Stimulated activated CD4-positive, alpha-beta T cell treated with anti-CD3 and anti-CD28 coated beads, Interleukin-12 subunit alpha, Interleukin-12 subunit beta, amount 100 ng/mL, for 4 hours (primary cell): ENCODE measurements at regions not wholly inside any gene's neighbourhood (a gene's known extent, or its start where the extent isn't known, plus 50 kb on each side); places are given as distances from the start of the nearest gene placed in this dataset.

Source experiments
- DNase-seq: peaks from one replicate; pipeline ENCODE4 v3.0.0-alpha.2; 2020

DNA sequence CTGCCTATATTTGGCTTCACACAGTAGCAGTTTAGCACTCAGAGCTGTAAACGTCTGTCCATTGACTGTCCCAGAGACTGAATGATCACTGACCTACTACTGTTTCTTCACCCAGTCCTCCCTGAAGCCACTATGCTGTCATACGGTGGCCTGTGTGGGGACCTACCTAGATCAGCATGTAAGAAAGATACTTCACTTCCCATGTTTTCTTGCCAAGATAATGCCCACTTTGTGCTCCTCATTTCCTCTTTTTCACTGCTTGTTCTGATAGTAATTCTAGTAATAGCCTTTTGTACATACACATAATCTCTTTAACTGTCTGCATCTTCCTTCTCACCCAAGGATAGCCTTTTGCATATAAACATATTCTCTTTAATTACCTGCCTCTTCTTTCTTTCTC, 109.9 kb upstream of the TIAM2 start:
- no peak for DNase-seq

DNA sequence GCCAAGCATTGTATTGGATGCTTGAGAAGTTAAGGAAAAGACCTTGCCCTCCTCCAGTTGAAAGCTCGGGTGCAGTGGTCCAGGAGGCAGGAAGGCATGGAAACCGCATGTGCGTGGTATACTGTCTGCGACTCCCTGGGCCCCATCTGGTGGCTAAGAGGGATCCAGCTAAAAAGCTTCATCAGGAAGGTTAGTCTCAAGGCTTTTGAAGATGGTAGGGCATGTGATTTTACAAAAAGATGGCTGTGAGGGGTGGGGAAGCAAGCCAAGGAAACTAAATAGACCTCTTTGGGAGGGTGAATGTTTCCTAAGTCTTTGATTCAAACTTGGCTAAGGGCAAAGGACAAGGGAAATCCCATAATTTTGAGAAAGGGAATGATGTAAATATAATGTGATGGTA, 109.1 kb upstream of the TIAM2 start:
- DNase-seq: no peak

DNA sequence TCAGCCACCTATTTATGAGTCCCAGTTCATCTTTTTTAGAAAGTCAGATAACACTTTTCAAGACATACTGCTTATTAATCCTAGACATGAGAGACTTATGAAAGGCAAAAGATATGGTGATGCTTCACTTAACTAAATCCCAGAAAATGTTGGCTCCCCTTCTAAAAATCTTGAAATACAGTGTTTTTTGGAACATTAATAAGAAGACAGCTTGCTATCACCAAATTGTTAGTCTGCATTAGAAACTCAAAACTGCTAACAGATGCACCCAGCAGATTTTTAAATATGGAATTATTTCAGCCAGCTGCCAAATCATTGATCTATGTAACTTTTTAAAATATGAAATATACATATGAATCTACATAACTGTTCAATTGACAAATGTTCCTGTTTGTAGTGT, 108.6 kb upstream of the TIAM2 start:
- no peak for DNase-seq

DNA sequence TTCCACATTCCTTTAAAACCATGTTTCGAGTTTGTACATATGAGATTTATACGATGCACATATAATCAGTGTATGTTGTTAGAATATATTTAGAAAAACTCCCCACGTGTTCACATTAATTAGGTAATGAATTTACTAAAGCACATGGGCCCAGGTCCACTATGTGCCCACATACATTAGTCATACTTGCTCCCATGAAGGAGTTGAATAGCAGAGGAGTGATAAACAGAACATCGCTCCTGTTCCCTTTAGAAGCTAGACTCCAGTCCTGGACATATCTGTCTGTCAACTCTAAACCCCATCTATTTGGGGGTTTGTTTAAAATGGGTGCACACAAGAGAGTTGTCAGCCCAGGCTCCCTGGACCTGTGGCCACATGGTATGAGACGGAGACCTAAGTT, 108.1 kb upstream of the TIAM2 start:
- no peak for DNase-seq

DNA sequence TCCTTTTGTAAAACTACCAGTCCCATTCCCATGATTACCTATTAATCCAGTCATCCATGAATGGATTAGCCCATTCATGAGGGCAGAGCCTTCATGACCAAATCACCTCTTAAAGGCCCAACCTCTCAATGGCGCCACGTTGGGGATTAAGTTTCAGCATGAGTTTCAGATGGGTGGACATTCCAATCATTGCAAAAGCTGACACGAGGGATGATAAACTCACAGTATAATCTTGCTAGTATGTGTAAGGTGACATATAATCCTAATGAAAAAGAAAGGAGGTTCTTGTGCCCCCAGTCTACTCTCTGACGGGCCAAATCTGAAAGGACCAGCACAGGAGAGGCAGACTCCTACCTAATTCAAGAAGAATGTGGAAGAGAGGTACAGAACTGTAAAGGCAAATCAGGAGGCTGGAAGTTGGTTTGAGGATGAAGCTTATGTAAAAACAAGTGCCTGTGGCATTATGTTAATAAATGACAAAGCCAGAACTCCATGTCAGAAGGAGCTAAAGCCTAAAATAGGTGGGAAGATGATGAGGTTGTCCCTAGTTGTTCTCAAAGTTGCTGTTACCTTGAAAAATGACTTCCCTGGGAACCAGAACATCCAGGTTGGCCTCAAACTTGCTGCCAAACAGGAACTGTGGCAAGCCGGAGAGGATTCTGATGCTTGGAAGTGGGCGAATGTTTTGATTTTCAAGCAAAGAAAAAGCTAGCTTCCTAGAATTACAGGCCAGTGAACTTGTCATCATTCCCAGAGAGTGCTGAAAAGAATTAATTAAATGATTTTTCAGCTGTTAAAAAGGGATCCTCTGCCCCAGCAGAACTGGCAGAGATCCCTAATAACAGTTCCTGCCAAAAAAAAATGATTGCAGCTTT, 106.5 kb upstream of the TIAM2 start:
- no peak for DNase-seq

DNA sequence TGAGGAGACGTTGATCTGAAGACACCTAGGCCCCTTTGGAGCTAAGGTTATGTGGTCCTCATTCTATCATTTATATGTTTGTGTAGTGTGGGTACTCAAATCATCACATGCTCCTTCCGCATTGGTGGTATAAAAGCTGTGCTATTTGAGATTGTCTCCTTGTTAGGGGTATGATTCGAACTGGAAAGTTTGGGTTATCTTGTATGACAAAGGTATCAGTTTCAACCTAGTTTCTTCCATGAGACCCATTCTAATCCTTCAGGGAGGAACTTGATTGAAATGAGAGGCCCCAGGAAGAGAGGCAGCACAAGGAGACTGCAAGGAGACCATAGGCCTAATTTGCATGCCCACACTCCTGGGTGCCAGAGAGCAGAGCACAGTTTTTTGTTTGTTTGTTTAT, 104.2 kb upstream of the TIAM2 start:
- no peak for DNase-seq

DNA sequence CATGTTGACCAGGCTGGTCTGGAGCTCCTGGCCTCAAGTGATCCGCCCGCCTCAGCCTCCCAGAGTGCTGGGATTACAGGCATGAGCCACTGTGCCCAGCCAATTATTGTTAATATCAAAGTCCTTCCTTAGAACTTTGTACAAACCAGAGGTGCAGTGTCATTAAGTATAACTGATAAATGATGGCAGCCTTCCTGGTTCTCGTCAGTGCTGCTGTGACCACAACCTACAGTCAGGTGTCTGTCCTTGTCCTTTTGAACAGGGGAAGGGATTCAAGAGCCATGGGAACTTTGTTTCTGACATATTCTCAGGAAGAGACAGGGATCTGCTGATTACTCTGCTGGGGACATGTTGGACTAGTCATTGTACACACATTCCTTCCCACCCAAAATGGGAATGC, 103.2 kb upstream of the TIAM2 start:
- DNase-seq: no peak

DNA sequence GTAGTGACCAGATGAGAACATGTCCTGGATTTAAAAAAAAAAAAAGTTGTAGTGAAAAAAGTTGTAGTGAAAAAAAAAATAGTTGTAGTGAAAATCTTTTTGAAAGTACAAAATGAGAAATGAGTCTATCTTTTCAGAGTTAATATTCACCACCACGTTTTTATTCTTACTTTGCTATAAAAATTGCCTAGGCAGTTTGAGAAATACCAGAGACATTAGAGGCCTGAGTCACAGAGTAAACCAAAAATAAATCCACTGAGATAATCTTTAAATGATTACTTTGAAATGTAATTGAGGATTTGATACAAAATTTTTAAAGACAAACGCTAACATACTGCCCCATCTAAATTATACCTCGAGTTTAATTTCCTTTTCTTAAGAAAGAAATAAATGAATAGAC, 101.2 kb upstream of the TIAM2 start:
- DNase-seq: no peak

DNA sequence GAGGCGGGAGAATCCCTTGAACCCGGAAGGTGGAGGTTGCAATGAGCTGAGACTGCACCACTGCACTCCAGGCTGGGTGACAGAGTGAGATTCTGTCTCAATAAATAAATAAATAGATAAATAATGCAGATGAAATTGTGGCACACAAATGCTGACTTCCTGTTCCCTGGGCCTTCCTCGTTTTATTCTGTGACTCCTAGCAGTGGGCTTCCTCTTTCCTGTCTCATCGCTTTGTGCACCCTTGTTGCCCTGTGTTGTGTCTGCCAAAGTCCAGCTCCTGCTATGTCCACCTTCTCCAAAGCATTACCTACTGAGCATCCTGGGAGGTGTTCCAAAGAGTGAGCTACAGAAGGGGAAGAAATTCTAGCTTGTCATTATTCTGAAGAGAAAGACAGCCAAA, 100.2 kb upstream of the TIAM2 start:
- no peak for DNase-seq

DNA sequence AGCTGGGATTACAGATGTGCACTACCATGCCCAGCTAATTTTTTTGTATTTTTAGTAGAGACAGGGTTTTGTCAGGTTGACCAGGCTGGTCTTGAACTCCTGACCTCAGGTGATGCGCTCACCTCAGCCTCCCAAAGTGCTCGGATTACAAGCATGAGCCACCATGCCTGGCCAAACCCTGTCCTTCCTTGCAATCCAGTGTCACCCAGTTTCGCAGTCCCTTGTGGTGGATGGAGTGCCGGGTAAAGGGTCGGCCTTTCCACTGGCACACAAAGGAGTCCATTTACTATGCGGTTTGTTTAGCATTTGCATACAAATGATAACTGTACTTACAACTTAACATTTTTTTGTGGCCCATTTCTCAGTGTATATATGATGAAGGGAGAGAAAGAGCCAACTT, 99.3 kb upstream of the TIAM2 start:
- DNase-seq: no peak

DNA sequence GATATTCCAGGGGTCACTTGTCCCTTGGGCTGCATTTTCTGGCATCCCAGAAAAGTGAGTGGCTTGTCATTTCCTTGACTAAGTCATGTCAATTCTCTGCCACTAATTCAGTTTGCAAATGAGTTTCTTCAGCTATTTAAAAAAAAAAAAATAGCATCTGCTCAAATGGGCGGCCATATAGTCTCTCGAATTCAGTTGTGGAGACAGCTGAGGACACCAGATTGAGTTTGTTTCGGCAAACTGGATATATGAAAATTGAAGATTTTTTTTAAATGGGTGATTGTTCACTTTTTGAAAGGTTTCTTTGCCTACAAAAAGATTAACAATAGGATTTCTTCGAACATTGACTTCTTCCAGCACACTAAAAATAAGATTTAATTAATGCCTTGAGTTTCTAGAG, 96.3 kb upstream of the TIAM2 start:
- no peak for DNase-seq

DNA sequence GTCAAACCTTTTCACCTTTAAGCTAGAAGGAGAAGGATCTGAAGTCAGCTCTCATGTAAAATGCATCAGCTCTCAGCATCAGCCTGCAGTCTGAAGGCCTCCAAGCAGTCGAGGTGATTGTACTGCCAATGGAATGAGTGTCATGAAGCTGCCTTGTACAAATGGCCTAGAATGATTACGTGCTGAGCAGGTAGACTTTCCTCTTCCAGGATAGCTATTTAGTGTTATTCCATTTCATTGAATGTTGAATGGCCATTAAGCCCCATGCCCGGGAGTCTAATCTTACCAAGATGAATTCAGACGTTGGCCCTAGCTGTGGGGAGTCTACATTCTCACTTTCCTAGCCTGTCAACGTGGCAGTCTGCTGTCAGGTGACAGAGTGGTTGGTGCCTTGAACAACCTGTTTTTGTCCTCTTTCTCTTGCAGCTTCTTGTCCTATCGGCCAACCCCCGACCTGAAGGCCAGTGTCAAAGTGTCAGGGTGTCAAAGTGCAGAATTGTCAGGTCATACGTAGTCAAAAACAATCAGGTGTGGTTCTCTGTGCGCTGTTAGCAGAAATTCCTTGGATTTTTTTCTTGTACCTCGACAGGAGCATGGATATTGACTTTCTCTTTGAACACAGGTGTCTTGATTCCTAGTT, 95.2 kb upstream of the TIAM2 start:
- no peak for DNase-seq

DNA sequence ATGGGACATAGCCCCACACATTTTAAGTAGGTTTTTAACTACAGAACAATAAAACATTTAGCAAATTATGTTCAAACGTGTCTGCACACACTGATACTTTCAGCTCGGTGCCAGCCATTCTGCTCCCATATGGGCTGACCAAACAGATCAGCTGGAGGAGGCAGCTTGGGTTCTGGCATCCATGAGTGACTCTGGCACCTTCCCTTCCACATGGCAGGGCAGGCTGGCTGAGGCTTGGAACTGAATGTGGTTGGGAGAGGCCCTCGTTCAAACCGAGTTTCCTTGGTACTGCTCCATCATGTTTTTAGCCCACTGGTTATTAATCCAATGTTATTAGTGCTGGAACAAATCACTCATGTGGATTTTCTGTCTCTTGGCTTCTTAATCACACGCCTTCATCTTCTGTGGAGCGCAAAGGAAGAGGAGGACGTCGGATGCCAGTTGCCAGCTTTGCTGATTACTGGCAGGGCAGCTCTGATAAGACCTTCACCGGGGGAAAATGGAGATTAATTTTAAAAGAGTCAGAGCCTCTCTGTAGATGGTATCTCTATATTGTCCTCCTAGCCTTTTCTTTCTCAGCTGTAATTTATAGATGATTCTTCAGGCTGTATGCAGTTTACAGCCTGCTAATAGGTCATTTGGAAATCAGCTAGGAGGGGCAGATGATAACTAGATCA, 93.1 kb upstream of the TIAM2 start:
- no peak for DNase-seq

DNA sequence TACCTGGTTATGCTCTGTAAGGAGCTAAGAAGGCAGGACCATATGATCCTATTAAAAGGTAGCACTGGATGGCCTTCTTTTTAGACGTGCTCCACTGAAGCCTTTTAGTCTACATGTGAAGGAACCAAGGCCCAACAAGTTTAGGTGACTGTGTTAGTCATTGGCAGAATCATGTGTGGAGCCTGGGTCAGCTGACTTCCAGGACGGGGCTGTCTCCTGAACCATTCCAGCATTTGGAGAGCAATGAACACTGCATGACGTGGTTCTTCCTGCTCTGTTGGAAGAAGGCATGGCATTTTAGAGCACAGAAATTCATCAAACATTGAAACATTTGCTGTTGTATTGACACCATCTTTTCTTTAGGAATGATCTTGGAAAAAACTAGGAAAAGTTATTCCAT, 87.8 kb upstream of the TIAM2 start:
- DNase-seq: no peak

DNA sequence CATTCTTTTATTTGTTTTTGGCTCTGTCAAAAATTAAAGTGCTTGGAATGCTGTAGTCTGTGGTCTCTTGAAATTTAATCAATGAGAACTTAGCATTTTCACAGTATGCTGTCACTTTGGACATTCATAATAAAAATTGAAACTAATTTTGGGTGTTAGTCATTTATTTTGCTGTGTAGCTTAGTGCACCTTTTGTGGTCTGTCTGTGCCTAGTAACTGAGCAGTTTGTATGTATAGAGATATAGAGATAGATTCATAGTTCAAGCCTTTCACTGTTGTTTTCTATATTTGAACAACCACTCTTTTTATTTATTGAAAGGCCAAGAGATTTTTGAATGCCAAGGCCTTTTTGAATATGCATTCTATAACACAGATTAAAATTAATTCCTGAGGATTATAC, 86.4 kb upstream of the TIAM2 start:
- no peak for DNase-seq

DNA sequence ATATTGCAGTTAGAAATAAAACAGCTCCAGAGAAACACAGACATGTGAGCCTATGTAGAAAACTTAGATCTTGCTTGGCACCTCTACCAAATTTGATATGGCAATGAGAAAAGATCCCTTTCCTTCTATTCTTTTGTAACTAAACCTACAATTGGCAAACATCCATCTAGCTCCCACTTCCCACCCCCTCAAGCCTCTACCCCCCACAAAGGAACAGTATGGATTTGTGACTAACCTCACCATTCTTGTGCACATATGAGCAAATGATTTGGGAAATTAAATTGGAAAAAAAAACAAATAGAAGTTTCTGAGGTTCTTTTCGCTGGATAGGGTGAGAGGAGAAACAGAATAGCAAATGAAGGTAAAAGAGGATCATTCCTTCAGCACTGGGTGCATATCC, 85.8 kb upstream of the TIAM2 start:
- no peak for DNase-seq

DNA sequence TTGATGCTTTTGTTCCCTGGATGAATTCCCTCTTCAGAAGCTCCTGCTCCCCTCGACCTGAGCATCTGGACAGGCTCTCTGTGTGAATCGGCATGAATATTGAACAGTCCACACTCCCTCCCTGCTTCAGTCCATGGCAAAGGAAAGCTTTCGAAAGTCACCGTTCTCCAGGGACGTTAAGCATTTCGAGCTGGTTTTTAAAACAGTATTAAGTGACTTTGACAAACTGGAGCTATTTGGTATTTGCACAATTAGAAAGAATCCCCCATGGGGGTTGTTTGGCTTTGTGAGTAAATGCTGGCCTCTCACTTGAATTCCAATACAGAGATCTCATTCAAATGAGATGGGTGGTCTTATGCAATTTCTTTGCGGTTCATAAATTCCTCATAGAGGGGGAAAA, 85.3 kb upstream of the TIAM2 start:
- DNase-seq: no peak

DNA sequence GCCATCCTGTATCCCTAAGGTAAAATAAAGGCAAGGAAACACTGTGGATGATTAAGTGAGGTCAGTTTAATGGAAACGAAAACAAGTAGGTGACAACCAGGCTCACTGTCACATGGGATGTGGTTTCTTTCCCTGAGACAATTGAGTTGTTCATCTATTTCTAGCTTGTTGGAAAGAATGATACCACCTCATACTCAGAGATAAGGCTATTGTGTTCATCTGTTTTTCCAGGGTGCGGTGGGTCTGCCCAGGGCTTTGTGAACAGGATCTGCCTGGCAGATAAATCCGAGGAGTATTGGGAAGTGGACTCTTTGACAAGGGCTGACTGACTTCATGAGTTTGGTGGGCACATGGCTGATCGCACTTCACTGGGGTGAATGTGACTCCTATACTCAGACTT, 80.8 kb upstream of the TIAM2 start:
- DNase-seq: no peak

DNA sequence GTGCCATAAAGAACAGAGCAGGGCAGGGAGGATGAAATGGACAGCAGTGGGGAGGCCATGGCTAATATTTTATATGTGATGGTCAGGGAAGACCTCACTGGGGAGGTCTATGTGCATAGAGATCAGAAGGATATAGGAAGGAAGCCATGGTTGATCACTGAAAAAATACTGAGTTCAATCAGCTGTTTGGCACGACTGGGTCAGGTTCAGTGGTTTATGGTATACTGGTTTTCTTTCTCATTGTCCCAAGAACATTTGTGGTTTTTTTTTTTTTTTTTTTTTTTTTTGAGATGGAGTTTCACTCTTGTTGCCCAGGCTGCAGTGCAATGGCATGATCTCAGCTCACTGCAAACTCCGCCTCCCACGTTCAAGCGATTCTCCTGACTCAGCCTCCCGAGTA, 78.3 kb upstream of the TIAM2 start:
- DNase-seq: no peak

DNA sequence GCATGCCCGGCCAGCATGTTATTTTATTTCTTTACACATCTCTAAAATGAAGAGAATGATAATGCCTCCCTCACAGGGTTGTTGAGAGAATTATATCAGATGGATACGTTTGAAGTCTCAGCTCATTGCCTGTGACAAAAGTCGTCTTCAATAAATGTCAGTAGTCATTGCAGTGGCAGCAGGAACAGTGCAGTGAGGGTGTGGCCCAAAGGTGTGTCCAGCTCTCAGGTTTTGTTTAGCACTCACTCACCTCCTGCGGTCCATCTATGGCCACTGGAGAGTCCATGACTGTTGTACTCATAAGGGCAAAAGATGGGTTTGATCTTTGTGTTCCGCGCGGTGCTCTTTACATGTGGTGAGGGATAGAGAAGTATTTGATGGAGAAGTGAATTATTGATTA, 77.2 kb upstream of the TIAM2 start:
- no peak for DNase-seq

DNA sequence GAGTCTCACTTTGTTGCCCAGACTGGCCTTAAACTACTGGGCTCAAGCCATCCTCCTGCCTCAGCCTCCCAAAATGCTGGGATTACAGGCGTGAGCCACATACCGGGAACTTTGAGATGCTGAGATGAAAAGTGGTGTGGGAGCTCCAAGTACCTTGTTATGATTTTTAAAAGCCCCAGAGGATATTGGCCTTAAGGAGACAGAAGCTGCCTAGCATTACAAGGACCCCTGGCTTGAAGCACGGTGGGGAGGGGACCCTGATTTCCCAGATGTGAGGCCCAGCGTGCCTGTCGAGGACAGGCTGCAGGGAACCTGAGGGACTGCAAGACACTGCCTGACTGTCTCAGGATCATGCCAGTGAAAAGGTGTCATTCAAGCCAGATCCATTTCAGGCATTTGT, 75.3 kb upstream of the TIAM2 start:
- no peak for DNase-seq

DNA sequence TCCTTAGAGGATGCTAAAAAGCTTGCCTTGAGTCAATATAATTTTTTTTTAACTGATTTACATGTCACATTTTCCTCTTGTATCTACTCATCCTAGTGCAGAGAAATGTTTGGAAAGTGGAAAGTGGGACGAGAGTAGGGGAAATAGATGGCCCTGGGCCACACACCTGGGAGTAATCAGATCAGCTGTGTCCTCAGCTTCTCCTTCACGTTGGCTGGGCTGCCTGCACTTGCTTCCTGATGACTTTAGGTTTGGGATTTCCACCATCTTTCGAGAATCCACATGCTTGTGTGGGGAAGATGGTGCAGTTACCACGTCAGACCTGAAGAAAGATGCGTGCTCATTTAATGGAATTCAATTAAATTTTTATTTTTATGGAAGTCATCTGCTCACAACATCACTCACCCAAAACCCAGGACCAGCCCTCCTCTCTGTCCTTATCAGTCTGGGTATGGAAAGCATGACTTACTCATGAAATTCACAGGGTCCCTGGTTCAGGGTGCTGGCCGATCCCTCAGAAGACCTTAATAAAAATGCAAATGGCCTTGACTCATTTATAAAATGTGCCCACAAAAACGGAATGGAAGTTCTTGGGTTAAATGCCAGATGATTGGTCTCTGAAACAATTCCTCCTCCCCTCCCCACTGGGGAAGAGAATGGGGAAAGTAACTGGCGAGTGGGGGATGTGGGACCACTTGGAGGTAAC, 74.5 kb upstream of the TIAM2 start:
- no peak for DNase-seq

DNA sequence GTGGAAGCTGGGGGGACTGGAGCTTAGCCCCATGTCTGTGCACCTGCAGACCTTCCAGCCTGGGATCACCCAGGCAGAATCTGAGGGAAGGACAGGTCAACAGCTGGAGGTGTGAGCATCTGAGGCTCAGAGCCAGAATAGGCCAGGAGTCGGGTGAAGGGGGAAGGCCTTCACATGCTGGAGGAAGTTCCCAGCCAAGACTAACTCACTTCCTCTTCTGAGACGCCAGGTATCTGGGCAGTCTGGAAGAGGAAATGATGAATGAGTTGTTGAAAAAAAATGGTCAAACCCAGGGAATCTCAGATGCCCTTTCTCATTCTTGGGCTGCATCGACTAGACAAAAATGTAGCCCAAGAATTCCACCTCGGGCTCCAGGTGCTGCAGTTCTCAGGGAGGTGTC, 73.6 kb upstream of the TIAM2 start:
- no peak for DNase-seq
